HL-60 (cell line): ENCODE measurements at regions not wholly inside any gene's neighbourhood (a gene's known extent, or its start where the extent isn't known, plus 50 kb on each side); places are given as distances from the start of the nearest gene placed in this dataset.

ENCODE experiments used
- DNase-seq, 2 experiments: peaks; one replicate each; pipeline ENCODE4 v3.0.0-alpha.2; 2010 to 2020; ENCODE audit warnings: low read depth in 1 of 2, low spot score in 1 of 2
- H3K27ac ChIP-seq: fragments of 250-450 bp; sonication (Bioruptor Pico); replicated peaks from 2 replicates; pipeline ENCODE4 v1.5.1; 2020; ENCODE audit warnings: mild to moderate bottlenecking, moderate library complexity
- H3K27me3 ChIP-seq: fragments of 250-450 bp; sonication (Bioruptor Pico); 2 replicates; pipeline ENCODE4 v1.5.1; 2021; ENCODE audit warnings: mild to moderate bottlenecking, moderate library complexity; ENCODE audit not compliant: insufficient read depth, poor library complexity, severe bottlenecking
- H3K4me3 ChIP-seq: replicated peaks from 2 replicates; pipeline ENCODE4 v1.5.1; 2011; ENCODE audit warnings: mild to moderate bottlenecking, control low read depth, low read length; ENCODE audit not compliant: insufficient read depth
- GABPA ChIP-seq: IDR thresholded peaks from 2 replicates; pipeline ENCODE4 v1.6.1; 2012; ENCODE audit warnings: low read depth
- POLR2AphosphoS5 ChIP-seq: IDR thresholded peaks from 2 replicates; pipeline ENCODE4 v1.6.1; 2012; ENCODE audit warnings: low read depth
- SPI1 ChIP-seq: IDR thresholded peaks from 2 replicates; pipeline ENCODE4 v1.6.1; 2012; ENCODE audit warnings: low read depth, mild to moderate bottlenecking, borderline replicate concordance
- TF ChIP-seq, protein P1 (sequence below): IDR thresholded peaks from one replicate; pipeline ENCODE4 v1.5.1; 2011; ENCODE audit warnings: low read length, control low read depth, inconsistent platforms; ENCODE audit not compliant: insufficient read depth
- TF ChIP-seq, protein P2 (sequence below): IDR thresholded peaks from 2 replicates; pipeline ENCODE4 v1.6.1; 2012; ENCODE audit warnings: low read depth; ENCODE audit not compliant: insufficient replicate concordance

DNA sequence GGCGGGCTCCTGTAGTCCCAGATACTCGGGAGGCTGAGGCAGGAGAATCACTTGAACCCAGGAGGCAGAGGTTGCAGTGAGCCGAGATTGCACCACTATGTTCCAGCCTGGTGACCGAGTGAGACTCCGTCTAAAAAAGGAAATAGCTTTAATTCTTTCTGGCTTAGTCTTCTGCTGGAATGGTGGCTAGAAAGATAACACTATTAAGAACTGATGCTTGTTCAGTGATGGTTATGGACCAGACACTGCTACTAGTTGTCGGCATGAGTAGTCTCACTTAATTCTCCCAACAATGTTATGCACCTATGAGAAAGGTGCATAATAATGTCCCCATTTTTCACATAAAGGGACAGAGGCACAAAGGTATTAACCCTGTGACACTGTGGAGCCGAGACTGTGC, 188.7 kb downstream of the HS3ST3A1 start:
- TF ChIP-seq POLR2AphosphoS5 (no peak), GABPA (no peak), SPI1 (no peak)
- TF ChIP-seq, protein P1, sequence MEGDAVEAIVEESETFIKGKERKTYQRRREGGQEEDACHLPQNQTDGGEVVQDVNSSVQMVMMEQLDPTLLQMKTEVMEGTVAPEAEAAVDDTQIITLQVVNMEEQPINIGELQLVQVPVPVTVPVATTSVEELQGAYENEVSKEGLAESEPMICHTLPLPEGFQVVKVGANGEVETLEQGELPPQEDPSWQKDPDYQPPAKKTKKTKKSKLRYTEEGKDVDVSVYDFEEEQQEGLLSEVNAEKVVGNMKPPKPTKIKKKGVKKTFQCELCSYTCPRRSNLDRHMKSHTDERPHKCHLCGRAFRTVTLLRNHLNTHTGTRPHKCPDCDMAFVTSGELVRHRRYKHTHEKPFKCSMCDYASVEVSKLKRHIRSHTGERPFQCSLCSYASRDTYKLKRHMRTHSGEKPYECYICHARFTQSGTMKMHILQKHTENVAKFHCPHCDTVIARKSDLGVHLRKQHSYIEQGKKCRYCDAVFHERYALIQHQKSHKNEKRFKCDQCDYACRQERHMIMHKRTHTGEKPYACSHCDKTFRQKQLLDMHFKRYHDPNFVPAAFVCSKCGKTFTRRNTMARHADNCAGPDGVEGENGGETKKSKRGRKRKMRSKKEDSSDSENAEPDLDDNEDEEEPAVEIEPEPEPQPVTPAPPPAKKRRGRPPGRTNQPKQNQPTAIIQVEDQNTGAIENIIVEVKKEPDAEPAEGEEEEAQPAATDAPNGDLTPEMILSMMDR: no peak
- TF ChIP-seq, protein P2, sequence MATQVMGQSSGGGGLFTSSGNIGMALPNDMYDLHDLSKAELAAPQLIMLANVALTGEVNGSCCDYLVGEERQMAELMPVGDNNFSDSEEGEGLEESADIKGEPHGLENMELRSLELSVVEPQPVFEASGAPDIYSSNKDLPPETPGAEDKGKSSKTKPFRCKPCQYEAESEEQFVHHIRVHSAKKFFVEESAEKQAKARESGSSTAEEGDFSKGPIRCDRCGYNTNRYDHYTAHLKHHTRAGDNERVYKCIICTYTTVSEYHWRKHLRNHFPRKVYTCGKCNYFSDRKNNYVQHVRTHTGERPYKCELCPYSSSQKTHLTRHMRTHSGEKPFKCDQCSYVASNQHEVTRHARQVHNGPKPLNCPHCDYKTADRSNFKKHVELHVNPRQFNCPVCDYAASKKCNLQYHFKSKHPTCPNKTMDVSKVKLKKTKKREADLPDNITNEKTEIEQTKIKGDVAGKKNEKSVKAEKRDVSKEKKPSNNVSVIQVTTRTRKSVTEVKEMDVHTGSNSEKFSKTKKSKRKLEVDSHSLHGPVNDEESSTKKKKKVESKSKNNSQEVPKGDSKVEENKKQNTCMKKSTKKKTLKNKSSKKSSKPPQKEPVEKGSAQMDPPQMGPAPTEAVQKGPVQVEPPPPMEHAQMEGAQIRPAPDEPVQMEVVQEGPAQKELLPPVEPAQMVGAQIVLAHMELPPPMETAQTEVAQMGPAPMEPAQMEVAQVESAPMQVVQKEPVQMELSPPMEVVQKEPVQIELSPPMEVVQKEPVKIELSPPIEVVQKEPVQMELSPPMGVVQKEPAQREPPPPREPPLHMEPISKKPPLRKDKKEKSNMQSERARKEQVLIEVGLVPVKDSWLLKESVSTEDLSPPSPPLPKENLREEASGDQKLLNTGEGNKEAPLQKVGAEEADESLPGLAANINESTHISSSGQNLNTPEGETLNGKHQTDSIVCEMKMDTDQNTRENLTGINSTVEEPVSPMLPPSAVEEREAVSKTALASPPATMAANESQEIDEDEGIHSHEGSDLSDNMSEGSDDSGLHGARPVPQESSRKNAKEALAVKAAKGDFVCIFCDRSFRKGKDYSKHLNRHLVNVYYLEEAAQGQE: no peak
- no peak overlapping the region for H3K27ac ChIP-seq
- DNase-seq: no peak

DNA sequence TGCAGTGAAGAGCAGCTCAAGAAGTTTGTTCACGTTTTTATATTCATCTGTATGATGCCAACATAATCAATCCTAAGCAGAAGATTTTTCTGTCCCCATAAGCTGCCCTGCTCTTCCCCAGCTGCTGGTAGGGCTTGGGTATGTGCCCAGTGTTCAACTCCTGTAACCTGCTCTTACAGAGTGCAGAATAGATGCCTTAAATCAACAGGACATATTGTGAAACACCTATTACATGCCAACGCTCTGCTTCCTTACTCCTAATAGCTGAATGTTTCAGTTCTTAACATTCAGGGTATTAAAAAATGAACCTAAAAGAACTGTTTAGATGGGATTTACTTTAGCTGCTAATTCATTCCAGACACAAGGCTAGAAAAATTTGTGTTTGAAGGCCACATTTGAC, 190.9 kb downstream of the HS3ST3A1 start:
- DNase-seq: no peak
- TF ChIP-seq SPI1 (no peak), POLR2AphosphoS5 (no peak), GABPA (no peak)
- TF ChIP-seq, protein P2: no peak
- TF ChIP-seq, protein P1: no peak
- Histone ChIP-seq H3K4me3 (no peak overlapping the region), H3K27ac (no peak overlapping the region), H3K27me3 (no peaks in the 10 kb centered on the region)

More for the DNA sequence above, 188.7 kb downstream of the HS3ST3A1 start:
- H3K4me3 ChIP-seq: no peak overlapping the region
- no peaks in the 10 kb centered on the region for H3K27me3 ChIP-seq

DNA sequence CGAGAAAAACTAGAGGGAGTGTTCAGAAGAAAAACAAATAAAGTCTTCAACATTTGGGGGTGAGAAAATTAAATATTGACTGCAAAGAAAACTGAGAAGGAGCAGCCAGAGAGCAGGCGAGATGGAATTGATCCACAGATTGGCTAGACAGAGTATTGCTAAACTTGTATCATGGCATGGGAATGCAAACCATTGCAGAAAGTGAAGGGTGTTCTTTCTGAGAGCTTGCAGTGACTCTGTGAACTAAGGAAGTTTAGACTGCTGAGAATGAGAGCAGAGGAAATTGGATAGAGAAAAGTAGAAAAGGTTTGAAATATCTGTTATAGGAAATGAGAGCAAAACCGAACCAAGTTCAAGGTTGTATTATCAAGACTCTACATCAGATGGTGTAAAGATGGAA, 191.5 kb downstream of the HS3ST3A1 start:
- Histone ChIP-seq H3K27me3 (no peaks in the 10 kb centered on the region), H3K4me3 (no peak overlapping the region), H3K27ac (no peak overlapping the region)
- DNase-seq: no peak
- TF ChIP-seq POLR2AphosphoS5: no peak
- no peak for TF ChIP-seq SPI1
- TF ChIP-seq, protein P2: no peak
- TF ChIP-seq, protein P1: no peak
- no peak for TF ChIP-seq GABPA
